Tibial nerve (tissue), 4 donors: ENCODE measurements at regions not wholly inside any gene's neighbourhood (a gene's known extent, or its start where the extent isn't known, plus 50 kb on each side); places are given as distances from the start of the nearest gene placed in this dataset.

ENCODE experiments used
- EP300 ChIP-seq, 2 donors: sonication (generic); formaldehyde crosslinking; IDR thresholded peaks; one replicate each; pipeline ENCODE4 v1.6.1; 2017; ENCODE audit warnings: antibody characterized with exemption in 2 of 2, mild to moderate bottlenecking in 1 of 2
- POLR2A ChIP-seq, 2 donors: fragments of 450-650 bp; IDR thresholded peaks; one replicate each; pipeline ENCODE4 v1.6.1; 2017; ENCODE audit warnings: antibody characterized with exemption in 2 of 2, mild to moderate bottlenecking in 2 of 2, moderate library complexity in 2 of 2
- TF ChIP-seq, protein P1 (sequence below), 5 experiments: fragments of 200-600 bp in 3 of 5; fragments of 450-650 bp in 2 of 5; sonication (generic) in 3 of 5; IDR thresholded peaks; one replicate each; pipeline ENCODE4 v1.5.1; 2016 to 2019; ENCODE audit warnings: antibody characterized with exemption in 5 of 5, mild to moderate bottlenecking in 3 of 5, moderate library complexity in 2 of 5

DNA sequence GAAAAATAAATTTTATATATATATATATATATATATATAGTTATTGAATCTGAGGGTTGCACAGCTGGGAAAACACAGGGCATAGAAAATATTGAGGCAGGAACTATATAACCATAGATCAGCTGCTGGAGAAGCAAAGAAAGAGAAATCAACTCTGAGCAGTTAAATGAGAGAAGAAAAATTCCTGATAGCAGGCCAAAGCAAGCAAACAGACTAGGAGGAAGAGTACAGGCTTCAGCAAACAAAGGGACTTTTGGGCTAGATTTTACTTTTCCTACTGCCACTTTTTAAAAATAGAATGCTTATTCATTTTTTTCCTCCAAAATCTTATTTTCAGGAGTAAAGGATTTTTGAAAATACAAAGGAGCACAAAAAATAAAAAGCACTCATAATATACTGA, 216.0 kb upstream of the PRKD1 start:
- no peak for TF ChIP-seq EP300 (IDR thresholded peaks at IDR 0.05)
- TF ChIP-seq, protein P1, sequence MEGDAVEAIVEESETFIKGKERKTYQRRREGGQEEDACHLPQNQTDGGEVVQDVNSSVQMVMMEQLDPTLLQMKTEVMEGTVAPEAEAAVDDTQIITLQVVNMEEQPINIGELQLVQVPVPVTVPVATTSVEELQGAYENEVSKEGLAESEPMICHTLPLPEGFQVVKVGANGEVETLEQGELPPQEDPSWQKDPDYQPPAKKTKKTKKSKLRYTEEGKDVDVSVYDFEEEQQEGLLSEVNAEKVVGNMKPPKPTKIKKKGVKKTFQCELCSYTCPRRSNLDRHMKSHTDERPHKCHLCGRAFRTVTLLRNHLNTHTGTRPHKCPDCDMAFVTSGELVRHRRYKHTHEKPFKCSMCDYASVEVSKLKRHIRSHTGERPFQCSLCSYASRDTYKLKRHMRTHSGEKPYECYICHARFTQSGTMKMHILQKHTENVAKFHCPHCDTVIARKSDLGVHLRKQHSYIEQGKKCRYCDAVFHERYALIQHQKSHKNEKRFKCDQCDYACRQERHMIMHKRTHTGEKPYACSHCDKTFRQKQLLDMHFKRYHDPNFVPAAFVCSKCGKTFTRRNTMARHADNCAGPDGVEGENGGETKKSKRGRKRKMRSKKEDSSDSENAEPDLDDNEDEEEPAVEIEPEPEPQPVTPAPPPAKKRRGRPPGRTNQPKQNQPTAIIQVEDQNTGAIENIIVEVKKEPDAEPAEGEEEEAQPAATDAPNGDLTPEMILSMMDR (IDR thresholded peaks at IDR 0.05): no peak
- no peak for TF ChIP-seq POLR2A (IDR thresholded peaks at IDR 0.05)
